NCI-H2196 (cell line): ENCODE measurements at regions not wholly inside any gene's neighbourhood (a gene's known extent, or its start where the extent isn't known, plus 50 kb on each side); places are given as distances from the start of the nearest gene placed in this dataset.
"Not testable (repeated sequence)": the region's sequence is repeated elsewhere in the genome, so short reads cannot be mapped to it uniquely, and the experiment has no call there.

Experiments used
- DNase-seq: peaks from one replicate; lab custom pipeline; 2025; ENCODE audit not compliant: unreplicated experiment; lab: John Stamatoyannopoulos, UW

DNA sequence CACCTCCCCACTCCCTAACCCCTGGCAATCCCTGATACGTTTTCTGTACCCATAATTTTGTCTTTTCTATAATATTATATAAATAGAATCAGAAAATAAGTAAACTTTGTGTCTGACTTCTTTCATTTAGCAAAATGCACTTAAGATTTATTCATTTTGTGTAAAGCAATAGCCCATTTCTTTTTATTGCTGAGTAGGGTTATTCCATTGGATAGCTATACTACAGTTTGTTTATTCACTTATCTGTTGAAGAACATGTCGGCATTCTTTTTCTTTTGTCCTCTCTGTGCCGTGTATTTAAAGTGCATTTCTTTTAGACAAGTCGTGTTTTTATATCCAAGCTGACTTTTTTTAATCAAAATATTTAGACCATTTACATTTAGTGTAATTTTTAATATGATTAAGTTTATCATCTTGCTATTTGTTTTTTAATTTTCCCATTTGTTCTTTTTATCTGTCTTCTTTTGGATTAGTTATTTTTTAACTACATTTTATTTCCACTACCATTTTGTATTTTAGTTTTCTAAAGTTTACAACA, 176.4 kb upstream of the TSHZ3 start:
- DNase-seq = no peak

DNA sequence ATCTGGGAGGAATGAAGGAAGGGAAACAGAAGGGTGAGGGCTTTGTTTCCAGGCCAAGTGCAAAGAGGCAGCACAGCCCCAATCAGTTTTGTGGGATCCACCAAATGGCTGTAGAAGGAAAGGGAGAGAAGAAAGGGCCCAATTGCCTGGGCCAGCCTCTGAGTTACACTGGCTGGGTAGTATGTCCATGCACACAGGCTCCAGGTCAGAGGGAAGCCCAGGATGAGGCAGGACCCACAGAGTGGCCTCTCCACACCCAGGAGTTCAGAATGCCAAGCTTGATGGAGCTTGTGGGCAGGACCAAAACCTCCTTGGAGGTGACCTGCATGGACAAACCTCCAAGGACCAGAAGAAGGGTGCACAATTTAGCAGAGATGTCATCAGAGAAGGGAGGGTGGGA, 178.2 kb upstream of the TSHZ3 start:
- DNase-seq = no peak

DNA sequence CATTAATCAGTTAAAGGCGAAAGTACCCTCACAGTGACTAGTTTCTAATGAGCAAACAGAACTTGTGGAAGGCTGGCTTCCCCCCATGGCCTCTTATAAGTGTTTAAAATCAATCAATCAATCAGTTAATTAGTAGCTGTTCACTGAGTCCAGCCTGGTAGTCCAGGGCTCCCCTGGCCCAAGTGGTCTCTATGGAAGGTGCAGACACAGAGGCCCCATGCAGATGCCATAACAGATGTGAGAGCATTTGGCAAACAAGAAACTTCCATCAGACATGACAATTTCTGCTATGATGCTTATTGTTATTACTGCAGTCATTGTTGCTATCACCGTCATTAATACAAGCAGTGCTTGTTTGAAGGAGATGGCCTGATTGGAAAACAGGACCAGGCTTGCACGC, 179.0 kb upstream of the TSHZ3 start:
- DNase-seq = no peak

DNA sequence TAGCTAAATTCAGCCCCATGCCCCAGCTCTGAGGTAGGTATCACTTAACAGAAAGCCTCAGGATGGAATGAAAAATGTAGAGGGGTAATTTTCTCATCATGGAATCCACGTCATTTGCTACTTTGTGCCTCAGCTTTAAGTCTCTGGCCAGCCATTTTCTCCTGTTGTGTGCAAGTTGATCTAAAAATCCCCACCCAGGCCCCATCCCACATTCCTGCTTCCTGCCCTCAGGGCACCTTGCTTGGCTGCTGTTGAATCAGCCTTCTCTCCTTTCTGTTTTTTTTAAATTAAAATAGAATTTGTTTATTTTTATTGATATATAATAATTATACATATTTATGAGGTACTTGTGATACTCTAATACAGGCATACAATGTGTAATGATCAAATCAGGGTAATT, 179.9 kb upstream of the TSHZ3 start:
- no peak for DNase-seq

DNA sequence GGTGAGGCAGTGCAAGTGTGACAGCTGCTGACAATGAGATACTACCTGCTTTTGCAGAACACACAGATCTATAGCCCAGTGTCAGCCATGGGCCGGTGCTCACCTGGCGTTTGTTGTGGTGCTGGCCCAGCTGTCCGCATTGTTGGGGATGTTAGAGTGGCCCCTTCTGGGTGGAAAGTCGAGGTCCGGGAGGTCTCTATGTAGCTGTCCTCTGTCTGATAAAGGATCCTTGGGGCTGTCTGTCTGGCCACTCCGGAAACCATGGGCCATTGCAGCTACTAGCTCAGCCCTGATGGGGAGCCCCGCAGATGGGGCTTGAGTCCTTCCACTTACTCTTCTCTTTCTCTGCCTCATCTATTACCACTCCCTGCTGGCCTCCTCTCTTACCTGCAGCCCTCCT, 181.5 kb upstream of the TSHZ3 start:
- DNase-seq = no peak

DNA sequence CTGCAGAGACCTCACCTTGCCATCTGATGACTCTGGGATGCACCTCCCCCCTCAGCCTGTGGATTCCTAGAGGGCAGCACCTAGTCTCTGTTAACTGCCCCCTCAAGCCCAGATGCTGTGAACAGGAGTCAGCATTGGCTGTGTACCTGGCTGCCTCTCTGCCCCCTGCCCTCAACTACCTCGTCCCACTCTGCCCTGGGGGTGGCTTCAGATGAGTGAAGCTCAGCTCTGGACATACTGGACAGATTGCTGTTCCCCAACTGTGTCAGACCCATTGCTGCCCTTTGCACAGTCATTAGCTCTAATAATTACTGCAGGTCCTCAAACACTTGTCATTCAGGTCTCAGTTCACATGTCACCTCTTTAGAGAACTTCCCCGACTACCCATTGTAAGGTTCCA, 182.1 kb upstream of the TSHZ3 start:
- DNase-seq = no peak

DNA sequence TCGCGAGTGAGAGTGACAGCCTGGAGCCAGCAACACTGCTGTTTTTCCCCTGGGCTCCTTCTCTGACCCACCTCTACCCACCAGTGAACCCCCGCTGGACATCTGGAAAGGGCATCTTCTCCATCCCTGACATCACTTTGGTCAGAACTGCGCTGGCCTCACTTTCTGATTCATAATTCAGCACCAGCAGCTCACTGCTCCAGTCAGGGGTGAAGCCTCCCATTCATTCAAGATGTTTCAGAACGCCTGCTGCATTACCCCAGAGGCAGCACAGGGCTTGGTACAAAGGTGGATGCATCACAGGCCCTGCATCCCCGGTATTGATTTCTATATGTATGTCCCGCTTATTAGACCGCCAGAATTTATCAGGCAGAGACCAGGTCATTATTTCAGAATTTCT, 182.8 kb upstream of the TSHZ3 start:
- no peak for DNase-seq

DNA sequence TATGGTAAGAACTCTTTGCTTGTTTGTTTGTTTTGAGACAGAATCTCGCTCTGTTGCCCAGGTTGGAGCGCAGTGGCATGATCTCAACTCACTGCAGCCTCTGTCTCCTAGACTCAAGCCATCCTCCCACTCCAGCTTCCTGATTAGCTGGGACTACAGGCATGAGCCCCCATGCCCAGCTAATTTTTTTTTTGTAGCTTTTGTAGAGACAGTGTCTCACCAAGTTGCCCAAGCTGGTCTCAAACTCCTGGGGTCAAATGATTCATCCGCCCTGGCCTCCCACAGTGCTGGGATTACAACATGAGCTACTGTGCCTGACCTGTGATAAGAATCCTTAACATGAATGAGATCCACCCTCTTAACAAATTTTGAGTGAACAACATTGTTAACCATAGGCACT, 183.9 kb upstream of the TSHZ3 start:
- DNase-seq = no peak

DNA sequence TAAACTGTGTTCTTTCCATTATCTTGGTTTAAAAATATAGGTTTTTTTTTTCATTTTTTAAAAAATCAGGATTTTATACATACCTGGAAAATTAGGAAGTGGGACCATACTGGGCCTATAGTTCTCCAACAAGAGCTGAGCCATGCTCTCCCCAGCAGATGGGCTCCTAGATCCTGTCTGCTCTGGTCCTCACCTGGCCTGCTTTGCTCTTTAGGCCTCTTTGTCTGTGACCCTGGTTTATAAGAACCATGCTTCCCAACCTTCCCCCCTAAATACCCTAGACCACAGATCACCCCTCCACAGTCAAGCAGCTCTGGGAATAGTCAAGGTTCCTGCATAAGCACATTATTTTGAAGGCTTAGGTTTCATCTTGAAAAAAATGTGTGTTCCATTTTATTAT, 185.0 kb upstream of the TSHZ3 start:
- no peak for DNase-seq

DNA sequence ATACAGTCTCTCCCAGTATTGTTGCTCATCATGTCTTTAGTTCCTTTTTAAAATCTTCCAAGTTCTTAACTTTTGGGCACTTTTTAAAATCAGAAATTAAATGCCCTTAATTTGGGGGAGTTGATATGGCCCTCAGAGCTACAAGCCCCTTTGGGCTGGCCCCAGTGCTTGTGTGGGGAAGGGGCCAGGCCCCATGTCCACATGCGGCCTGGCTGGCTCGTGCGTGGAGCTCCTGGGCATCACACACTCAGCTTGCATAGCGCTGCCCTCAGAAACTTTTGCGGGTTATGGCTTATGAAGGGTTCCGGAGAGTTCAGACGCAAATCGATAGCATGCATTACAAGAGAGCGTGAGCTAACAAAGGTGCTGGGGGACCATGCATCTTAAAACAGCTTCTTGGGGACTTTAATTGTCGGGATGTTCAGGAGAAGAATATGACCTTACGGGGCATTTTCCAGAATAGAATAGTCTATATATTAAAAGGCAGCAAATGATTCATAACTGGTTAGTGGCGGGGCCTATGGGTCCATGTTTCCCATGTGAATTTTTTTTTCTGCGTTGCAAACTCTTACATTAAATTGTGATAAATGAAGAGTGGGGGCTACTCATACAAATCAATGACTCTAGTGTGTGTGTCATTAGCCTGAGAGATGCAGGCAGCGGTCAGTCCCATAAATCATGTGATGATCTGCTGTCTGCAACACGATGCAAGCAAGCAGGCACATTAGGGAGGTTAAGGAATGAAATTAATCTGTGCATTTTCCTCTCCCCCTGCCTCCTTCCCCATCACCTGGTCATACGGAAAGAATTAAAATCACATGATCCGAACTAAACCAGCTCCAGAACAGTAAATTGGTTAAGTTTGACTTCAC, 185.8 kb upstream of the TSHZ3 start:
- DNase-seq = no peak

DNA sequence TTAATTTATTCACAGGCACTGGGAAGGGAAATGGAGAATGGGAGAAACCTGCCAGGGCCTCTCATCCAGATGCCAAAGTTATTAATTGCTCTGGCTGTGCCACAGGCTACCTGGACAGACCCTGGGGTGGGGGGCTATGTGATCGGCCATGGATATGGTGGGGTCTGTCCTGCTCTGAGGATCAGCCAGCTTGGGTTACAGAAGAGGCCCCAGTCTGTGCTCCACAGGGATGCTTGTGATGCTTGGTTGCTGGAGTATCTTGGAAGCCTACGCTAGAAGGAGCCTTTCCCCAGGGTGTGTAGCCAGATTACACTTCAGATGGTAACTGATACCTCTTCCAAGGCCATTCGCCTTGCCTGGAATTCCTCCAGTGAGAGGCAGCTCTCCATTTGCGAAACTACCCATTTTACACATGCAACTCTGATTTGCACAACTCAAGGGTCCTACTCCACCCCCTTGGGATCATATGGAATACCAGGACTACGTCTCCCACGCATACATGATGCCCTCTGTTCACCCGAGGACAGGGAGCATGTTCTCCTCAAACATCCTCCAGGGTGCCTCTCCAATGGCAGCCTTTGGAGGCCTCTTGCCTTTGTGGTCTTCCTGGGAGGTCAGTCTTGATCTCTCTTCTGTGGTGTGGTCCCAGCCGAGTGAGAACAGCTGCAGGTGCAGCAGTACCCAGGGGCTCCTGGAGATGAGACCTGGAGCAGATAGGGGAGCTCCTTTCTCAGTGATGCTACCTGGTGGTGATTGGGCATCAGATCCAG, 186.6 kb upstream of the TSHZ3 start:
- DNase-seq = no peak

DNA sequence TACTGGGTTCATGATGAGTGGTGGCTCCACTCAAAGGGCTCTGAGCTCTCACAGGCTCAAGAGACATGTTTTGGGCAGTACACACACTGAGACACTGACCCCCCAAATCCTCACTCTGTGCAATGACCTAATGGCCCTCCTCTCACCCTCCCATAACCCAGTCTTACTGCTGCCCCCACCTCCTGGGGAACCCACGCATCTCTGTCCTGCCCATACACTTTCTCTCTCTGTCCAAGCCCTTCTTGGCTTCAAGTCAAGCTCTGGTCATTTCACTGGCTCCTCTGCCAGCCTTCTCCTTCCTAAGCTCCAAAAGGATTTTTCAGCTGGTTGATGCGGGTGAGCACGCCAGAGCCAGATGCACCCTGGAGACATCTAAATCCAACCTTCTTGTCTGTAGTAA, 187.9 kb upstream of the TSHZ3 start:
- no peak for DNase-seq

DNA sequence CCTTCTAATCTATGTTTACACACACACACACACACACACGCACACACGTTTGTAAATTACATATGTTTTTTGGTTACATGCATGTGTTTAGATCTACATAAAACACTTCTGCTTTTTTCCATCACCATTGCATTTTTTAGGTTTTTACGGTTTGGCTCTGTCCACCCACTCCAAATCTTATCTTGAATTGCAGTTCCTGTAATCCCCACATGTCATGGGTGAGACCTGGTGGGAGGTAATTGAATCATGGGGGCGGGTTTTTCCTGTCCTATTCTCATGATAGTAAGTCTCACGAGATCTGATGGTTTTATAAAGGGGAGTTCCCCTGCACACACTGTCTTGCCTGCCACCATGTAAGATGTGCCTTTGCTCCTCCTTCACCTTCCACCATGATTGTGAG, 188.7 kb upstream of the TSHZ3 start:
- not testable (repeated sequence) for DNase-seq

DNA sequence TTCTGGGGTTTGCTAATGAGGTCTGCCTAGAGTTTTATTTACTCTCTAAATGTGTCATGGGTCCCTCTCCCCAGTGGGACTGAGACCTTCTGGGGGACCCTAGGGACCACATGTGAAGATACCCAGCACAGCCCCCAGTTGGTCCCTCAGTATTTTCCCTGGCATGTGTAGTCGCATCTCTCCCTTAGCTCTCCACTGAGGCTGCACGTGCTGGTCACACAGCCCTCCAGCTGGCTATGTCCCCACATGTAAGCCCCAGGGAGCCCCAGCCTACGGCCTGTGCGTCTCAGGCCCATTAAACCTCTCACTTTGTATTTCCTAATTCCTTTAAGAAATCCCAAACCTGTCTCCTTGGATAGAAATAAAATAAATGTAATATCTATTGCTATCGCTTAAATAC, 189.6 kb upstream of the TSHZ3 start:
- no peak for DNase-seq

DNA sequence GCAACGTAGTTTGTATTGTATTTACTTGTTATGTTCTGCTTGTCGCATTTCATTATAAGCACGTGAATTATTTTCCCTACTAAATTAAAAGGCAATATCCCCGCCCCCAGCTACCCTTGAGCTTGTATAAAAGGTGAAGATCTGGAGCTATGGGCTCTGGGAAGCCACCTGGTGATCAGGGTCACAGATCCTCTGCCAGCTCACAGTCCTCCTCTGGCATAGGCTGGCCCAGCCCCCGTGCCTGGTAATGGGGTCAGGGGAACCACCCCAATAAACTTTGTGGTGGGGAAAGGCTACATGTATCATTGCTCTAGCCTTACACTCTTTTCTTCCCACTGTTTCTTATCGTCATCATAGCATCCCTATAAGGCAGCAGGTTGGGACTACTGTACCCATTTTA, 190.2 kb upstream of the TSHZ3 start:
- DNase-seq = no peak

DNA sequence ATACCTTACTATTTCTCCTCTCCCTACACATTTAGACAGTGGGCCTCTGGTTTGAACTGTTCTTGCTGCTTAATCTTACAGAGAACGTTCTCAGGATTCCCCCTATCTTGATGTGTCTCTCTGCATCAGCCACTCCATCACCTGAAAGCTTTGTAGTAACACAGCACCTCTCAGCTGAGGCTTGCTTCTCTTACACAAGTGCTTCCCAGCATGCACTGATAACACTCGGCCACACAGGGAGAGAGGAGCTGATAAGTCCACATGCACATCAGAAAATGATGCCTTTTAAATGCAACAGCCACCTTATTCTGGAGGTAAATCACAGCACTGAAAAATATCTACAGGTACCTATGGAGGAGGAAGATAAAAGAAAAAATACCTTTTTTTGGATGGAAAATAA, 192.2 kb upstream of the TSHZ3 start:
- no peak for DNase-seq

DNA sequence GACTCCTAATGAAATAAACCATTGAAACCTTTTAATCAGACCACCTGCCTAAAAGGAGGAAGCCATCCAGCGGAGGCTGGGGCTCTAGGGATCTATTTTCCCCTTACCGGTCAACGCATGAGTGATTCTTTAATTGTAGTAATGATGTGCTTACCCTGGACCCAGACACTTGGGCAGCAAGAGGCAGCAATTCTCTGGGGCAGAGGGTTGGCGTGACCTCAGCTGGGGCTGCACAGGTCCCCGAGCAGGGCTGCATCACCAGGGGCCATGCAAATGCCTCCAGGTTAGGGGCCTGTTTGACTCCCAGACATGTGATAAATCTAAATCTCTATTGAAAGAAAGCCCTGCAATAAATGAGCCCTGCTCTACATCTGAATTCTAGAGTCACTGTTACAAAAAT, 194.2 kb upstream of the TSHZ3 start:
- DNase-seq = no peak

DNA sequence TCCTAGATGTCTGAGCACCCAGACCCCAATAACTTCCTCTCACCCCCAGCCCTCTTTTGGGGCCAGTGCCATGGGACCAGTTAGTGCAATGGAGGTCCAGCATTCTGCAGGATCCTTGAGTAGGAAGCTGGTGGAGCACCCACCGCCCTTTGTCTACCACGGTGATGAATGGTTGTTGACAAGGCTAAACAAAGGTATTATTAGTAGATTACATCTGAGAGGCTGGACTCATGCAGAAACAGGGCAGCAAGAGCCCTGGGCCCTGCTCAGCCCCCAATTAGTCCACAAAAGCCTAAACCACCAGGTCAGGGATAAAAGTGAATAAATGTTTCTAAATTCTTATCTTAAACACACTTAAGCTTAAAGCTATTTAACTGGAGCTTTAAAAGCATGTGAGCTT, 196.5 kb upstream of the TSHZ3 start:
- no peak for DNase-seq

DNA sequence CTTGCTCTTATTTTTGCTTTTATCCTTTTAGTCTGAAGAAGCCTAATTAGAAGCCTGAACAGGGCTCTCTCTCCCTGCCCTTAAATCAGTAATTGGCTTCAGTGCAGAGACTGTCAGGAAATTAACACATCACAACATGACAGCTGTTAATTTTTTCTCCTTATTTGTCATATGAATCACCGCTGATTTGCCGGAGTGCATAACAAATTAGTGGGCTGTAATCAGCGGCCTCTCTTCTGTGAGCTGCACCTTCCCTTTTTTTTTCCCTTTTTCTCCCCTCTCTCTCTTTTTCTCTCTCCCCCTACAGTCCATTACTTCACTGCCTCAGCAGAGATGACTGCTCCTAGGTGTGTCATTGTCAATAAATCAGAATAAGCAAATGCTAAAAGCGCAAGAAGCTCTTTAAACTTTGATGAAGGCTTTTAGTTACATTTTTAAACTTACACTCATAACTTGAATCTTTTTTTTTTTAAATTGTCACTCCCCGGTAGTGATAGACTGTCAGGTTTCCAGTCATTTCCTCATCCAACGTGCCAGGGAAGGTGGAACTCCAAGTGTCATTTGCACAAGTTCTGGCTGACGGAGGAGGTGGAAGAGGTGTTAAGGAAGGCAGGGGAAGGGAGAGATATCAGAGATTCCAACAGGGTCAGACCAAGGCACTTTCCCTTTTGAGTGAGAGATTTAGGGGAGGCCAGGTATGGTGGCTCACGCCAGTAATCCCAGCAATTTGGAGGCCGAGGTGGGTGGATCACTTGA, 197.1 kb upstream of the TSHZ3 start:
- DNase-seq = no peak

DNA sequence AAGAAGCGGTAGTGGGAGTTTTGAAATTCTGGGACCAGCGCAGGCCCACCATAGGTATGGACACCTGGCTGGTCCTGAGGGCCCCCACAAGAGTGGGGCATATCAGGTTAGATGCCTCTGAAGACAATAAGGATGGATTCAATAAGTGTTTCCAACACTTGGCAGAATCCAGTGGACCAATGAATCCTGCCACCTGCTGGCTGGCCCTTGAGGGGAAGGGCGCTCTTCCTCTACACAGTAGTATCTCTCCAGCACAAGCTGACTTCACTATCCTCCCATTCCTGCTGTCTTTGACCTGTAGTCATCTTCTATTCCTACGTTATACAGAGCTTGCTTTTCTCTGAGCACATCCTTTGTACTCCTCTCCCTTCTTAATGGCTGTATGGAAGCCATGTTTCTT, 199.7 kb upstream of the TSHZ3 start:
- DNase-seq = no peak

DNA sequence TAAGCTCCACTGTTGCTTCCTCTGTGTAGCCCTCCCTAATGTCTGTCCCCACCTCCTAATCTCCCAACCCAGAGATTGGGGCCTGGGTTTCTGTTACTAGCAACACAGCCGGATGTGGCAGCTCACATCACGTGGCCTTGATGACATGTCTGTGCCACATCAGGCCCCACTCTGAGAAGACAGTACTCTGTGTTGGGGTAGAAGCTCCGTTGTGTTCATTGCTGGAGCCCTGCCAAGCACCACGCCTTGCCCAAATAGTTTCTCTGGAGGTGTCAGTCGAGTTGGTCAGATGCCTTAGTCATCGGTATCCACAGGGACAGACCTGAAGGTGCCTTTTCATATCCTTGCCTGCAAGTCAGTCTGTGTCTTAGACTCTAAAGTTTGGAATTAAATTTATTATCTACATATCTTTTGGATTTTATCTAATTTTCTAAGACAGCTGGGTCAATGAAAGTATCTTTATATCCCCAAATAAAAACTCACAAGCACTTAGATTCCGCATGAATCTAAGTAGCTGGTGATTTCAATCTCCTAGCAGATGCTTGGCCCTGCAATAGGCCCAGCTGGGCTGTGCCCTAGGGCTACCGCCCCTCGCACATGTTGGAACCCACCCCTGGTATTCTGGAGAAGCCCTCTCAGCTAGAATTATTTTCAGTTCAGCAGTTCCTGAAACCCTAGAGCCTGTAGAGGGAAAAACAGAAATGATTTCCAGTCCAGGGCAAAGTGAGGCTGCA, 204.0 kb upstream of the TSHZ3 start:
- no peak for DNase-seq
